NCI-H748 treated with DMSO at 0.1 percent for 48 hours (cell line): ENCODE measurements at regions not wholly inside any gene's neighbourhood (a gene's known extent, or its start where the extent isn't known, plus 50 kb on each side); places are given as distances from the start of the nearest gene placed in this dataset.
"Not testable (repeated sequence)": the region's sequence is repeated elsewhere in the genome, so short reads cannot be mapped to it uniquely, and the experiment has no call there.

Experiments
- DNase-seq: peaks from one replicate; lab custom pipeline; 2025; lab: John Stamatoyannopoulos, UW

- no peak for DNase-seq
These were observed 173.1 kb upstream of the CDIN1 start for GRCh38 chr15:36406366-36406765.

- DNase-seq: no peak
These were observed 172.5 kb upstream of the CDIN1 start for GRCh38 chr15:36406911-36407310.

- DNase-seq: no peak
These were observed 171.8 kb upstream of the CDIN1 start for GRCh38 chr15:36407647-36408046.

- DNase-seq: no peak
These were observed 169.6 kb upstream of the CDIN1 start for GRCh38 chr15:36409819-36410218.

GRCh38 chr15:36414670-36415069 lies 164.8 kb upstream of the CDIN1 start:
- no peak for DNase-seq

GRCh38 chr15:36415643-36416042 lies 163.8 kb upstream of the CDIN1 start:
- DNase-seq: no peak

GRCh38 chr15:36422631-36423030 lies 156.8 kb upstream of the CDIN1 start:
- no peak for DNase-seq

- no peak for DNase-seq
These were observed 152.7 kb upstream of the CDIN1 start for GRCh38 chr15:36426691-36427090.

GRCh38 chr15:36428102-36428845 lies 151.2 kb upstream of the CDIN1 start:
- no peak for DNase-seq

- DNase-seq: no peak
These were observed 149.7 kb upstream of the CDIN1 start for GRCh38 chr15:36429707-36430106.

GRCh38 chr15:36430280-36430679 lies 149.1 kb upstream of the CDIN1 start:
- no peak for DNase-seq

- no peak for DNase-seq
These were observed 148.6 kb upstream of the CDIN1 start for GRCh38 chr15:36430726-36431265.

GRCh38 chr15:36432161-36432560 lies 147.3 kb upstream of the CDIN1 start:
- DNase-seq: no peak

GRCh38 chr15:36434177-36434576 lies 145.2 kb upstream of the CDIN1 start:
- no peak for DNase-seq

GRCh38 chr15:36438499-36438898 lies 140.9 kb upstream of the CDIN1 start:
- DNase-seq: no peak

- DNase-seq: no peak
These were observed 132.1 kb upstream of the CDIN1 start for GRCh38 chr15:36447373-36447772.

- no peak for DNase-seq
These were observed 131.0 kb upstream of the CDIN1 start for GRCh38 chr15:36448418-36448817.

- no peak for DNase-seq
These were observed 130.3 kb upstream of the CDIN1 start for GRCh38 chr15:36449084-36449661.

GRCh38 chr15:36449662-36450145 lies 129.7 kb upstream of the CDIN1 start:
- DNase-seq: no peak

GRCh38 chr15:36454244-36454643 lies 125.2 kb upstream of the CDIN1 start:
- not testable (repeated sequence) for DNase-seq

GRCh38 chr15:36458411-36458810 lies 121.0 kb upstream of the CDIN1 start:
- no peak for DNase-seq

GRCh38 chr15:36465304-36465703 lies 114.1 kb upstream of the CDIN1 start:
- DNase-seq: no peak

- DNase-seq: no peak
These were observed 110.7 kb upstream of the CDIN1 start for GRCh38 chr15:36468746-36469145.
